DOHH2 (cell line): ENCODE measurements at regions not wholly inside any gene's neighbourhood (a gene's known extent, or its start where the extent isn't known, plus 50 kb on each side); places are given as distances from the start of the nearest gene placed in this dataset.

ENCODE experiments used
- H3F3A ChIP-seq: fragments of 200-600 bp; sonication (generic), shearing (Covaris generic); 2 replicates; pipeline ENCODE4 v1.6.0; 2016; ENCODE audit warnings: antibody characterized with exemption, mild to moderate bottlenecking; ENCODE audit not compliant: control insufficient read depth, insufficient read depth
- H3K27ac ChIP-seq: fragments of 200-600 bp; sonication (generic); 2 replicates; pipeline ENCODE4 v1.5.1; 2014; ENCODE audit warnings: low read depth, mild to moderate bottlenecking, low read length, moderate library complexity
- H3K27me3 ChIP-seq: fragments of 200-600 bp; sonication (generic); 2 replicates; pipeline ENCODE4 v1.6.1; 2014; ENCODE audit warnings: mild to moderate bottlenecking, low read length, mixed read lengths; ENCODE audit not compliant: control insufficient read depth
- H3K36me3 ChIP-seq: fragments of 200-600 bp; sonication (generic); 2 replicates; pipeline ENCODE4 v1.6.1; 2014; ENCODE audit warnings: mild to moderate bottlenecking, low read length, moderate library complexity, mixed read lengths; ENCODE audit not compliant: control insufficient read depth
- H3K4me1 ChIP-seq: fragments of 200-600 bp; sonication (generic); 2 replicates; pipeline ENCODE4 v1.6.1; 2014; ENCODE audit warnings: mild to moderate bottlenecking, low read length, mixed read lengths; ENCODE audit not compliant: control insufficient read depth
- H3K4me2 ChIP-seq: fragments of 200-600 bp; sonication (generic); 2 replicates; pipeline ENCODE4 v1.6.0; 2014; ENCODE audit warnings: mild to moderate bottlenecking, low read length, moderate library complexity
- H3K4me3 ChIP-seq: fragments of 200-600 bp; sonication (generic); 2 replicates; pipeline ENCODE4 v1.5.1; 2014; ENCODE audit warnings: mild to moderate bottlenecking, low read length, mixed read lengths
- H3K79me2 ChIP-seq: fragments of 200-600 bp; sonication (generic); 2 replicates; pipeline ENCODE4 v1.6.1; 2014; ENCODE audit warnings: mild to moderate bottlenecking, low read length, mixed read lengths; ENCODE audit not compliant: control insufficient read depth
- H3K9me2 ChIP-seq: fragments of 200-600 bp; sonication (generic); replicated peaks from 2 replicates; pipeline ENCODE4 v1.6.1; 2014; ENCODE audit warnings: mild to moderate bottlenecking, low read length, mixed read lengths; ENCODE audit not compliant: control insufficient read depth
- H3K9me3 ChIP-seq: fragments of 200-600 bp; sonication (generic); 2 replicates; pipeline ENCODE4 v1.6.1; 2014; ENCODE audit warnings: antibody characterized with exemption, low read length, mixed read lengths; ENCODE audit not compliant: control insufficient read depth, insufficient read depth
- H4K20me1 ChIP-seq: fragments of 200-600 bp; sonication (generic); 2 replicates; pipeline ENCODE4 v1.6.0; 2014; ENCODE audit warnings: low read depth, mild to moderate bottlenecking, antibody characterized with exemption, low read length, moderate library complexity; ENCODE audit not compliant: control insufficient read depth, insufficient read depth
- CTCF ChIP-seq: fragments of 200-600 bp; sonication (generic); IDR thresholded peaks from one replicate; pipeline ENCODE4 v1.5.1; 2014; ENCODE audit warnings: antibody characterized with exemption, mild to moderate bottlenecking, low read depth, low read length; ENCODE audit not compliant: poor library complexity, severe bottlenecking
- EZH2phosphoT487 ChIP-seq: fragments of 200-600 bp; sonication (generic); IDR thresholded peaks from 2 replicates; pipeline ENCODE4 v1.6.1; 2017; ENCODE audit warnings: borderline replicate concordance, mild to moderate bottlenecking, antibody characterized with exemption, low read length, moderate library complexity, mixed read lengths

- TF ChIP-seq EZH2phosphoT487: no peak
- TF ChIP-seq CTCF: no peak
- peaks cover 8% of the 10 kb centered on the region; the same call in 1 of the 2 replicates for H3K27me3 ChIP-seq
- no peaks in the 10 kb centered on the region for H3K9me3 ChIP-seq
- H4K20me1 ChIP-seq: no peaks in the 10 kb centered on the region
- no peak overlapping the region for H3K4me3 ChIP-seq
- H3K4me1 ChIP-seq: no peaks in the 10 kb centered on the region
- H3K79me2 ChIP-seq: no peaks in the 10 kb centered on the region
- no peak overlapping the region for H3K4me2 ChIP-seq
- no peaks in the 10 kb centered on the region for H3K36me3 ChIP-seq
- H3F3A ChIP-seq: no peaks in the 10 kb centered on the region
- no peaks in the 10 kb centered on the region for H3K9me2 ChIP-seq
- no peak overlapping the region for H3K27ac ChIP-seq
Measured at GRCh38 chr10:61600399-61600798, 62.3 kb upstream of the CABCOCO1 start.

GRCh38 chr10:61594430-61594829 is 68.3 kb upstream of the CABCOCO1 start:
- Histone ChIP-seq H3K9me3 (no peaks in the 10 kb centered on the region), H3K79me2 (no peaks in the 10 kb centered on the region), H3K9me2 (no peaks in the 10 kb centered on the region), H3K4me2 (no peak overlapping the region), H3K27me3 (peaks cover 7% of the 10 kb centered on the region; the same call in 1 of the 2 replicates), H3K27ac (no peak overlapping the region), H3F3A (no peaks in the 10 kb centered on the region), H3K4me1 (peaks cover 6% of the 10 kb centered on the region), H3K4me3 (no peak overlapping the region), H4K20me1 (no peaks in the 10 kb centered on the region), H3K36me3 (no peaks in the 10 kb centered on the region)
- TF ChIP-seq EZH2phosphoT487 (no peak), CTCF (no peak)

- no peaks in the 10 kb centered on the region for H4K20me1 ChIP-seq
- no peaks in the 10 kb centered on the region for H3K27me3 ChIP-seq
- H3K36me3 ChIP-seq: no peaks in the 10 kb centered on the region
- H3K4me1 ChIP-seq: peaks cover 10% of the 10 kb centered on the region
- TF ChIP-seq CTCF (peak; percentile 50), EZH2phosphoT487 (no peak)
- H3K4me2 ChIP-seq: no peak overlapping the region
- no peak overlapping the region for H3K4me3 ChIP-seq
- H3K9me3 ChIP-seq: no peaks in the 10 kb centered on the region
- no peaks in the 10 kb centered on the region for H3F3A ChIP-seq
- no peak overlapping the region for H3K27ac ChIP-seq
- H3K79me2 ChIP-seq: no peaks in the 10 kb centered on the region
- H3K9me2 ChIP-seq: no peaks in the 10 kb centered on the region
Measured at GRCh38 chr10:61592581-61592980, 70.1 kb upstream of the CABCOCO1 start.
